Type B pancreatic cell (in vitro differentiated cells): ENCODE measurements at regions not wholly inside any gene's neighbourhood (a gene's known extent, or its start where the extent isn't known, plus 50 kb on each side); places are given as distances from the start of the nearest gene placed in this dataset.
"Not testable (repeated sequence)": the region's sequence is repeated elsewhere in the genome, so short reads cannot be mapped to it uniquely, and the experiment has no call there.

Experiments
- DNase-seq: peaks from one replicate; pipeline ENCODE4 v3.0.0; 2021; ENCODE audit warnings: mixed read lengths; ENCODE audit not compliant: unreplicated experiment; ENCODE audit errors: extremely low spot score
- H3K27ac Mint-ChIP-seq: 2 replicates; pipeline ENCODE4 v1.8.0; 2021; ENCODE audit warnings: mild to moderate bottlenecking, mixed read lengths
- H3K27me3 Mint-ChIP-seq: 2 replicates; pipeline ENCODE4 v1.8.0; 2021; ENCODE audit warnings: mixed read lengths
- H3K36me3 Mint-ChIP-seq: 2 replicates; pipeline ENCODE4 v1.8.0; 2021; ENCODE audit warnings: mixed read lengths
- H3K4me1 Mint-ChIP-seq: one replicate; pipeline ENCODE4 v1.8.0; 2021; ENCODE audit warnings: mixed read lengths; ENCODE audit not compliant: unreplicated experiment
- H3K4me3 Mint-ChIP-seq: 2 replicates; pipeline ENCODE4 v1.8.0; 2021; ENCODE audit warnings: mild to moderate bottlenecking, mixed read lengths
- H3K9me3 Mint-ChIP-seq: 2 replicates; pipeline ENCODE4 v1.8.0; 2021; ENCODE audit warnings: mixed read lengths
- TF ChIP-seq, protein P1 (sequence below): fragments of 200-600 bp; sonication (generic); conservative IDR thresholded peaks from 2 replicates; pipeline ENCODE4 v1.5.0; 2021; ENCODE audit warnings: antibody characterized with exemption, mild to moderate bottlenecking

DNA sequence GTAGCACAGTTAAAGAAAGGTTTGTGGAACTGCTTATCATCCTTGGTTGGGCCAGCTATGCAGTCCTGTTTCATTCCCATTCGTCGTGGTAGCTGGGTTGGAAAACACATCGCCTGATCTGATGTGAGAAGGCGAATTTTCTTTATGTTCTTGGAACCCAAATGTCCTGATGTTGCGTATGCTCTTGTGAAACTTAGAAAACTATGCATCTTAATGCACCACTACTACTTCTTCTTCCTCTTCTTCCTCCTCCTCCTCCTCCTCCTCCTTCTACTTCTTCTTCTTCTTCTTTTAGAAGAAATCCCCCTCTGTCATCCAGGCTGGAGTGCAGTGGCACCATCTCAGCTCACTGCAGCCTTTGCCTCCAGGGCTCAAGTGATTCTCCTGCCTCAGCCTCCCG is 381.6 kb downstream of the UTRN start:
- no peaks in the 10 kb centered on the region for H3K27me3 Mint-ChIP-seq
- H3K9me3 Mint-ChIP-seq = peaks cover 4% of the 10 kb centered on the region
- peaks cover 10% of the 10 kb centered on the region for H3K36me3 Mint-ChIP-seq
- TF ChIP-seq, protein P1, sequence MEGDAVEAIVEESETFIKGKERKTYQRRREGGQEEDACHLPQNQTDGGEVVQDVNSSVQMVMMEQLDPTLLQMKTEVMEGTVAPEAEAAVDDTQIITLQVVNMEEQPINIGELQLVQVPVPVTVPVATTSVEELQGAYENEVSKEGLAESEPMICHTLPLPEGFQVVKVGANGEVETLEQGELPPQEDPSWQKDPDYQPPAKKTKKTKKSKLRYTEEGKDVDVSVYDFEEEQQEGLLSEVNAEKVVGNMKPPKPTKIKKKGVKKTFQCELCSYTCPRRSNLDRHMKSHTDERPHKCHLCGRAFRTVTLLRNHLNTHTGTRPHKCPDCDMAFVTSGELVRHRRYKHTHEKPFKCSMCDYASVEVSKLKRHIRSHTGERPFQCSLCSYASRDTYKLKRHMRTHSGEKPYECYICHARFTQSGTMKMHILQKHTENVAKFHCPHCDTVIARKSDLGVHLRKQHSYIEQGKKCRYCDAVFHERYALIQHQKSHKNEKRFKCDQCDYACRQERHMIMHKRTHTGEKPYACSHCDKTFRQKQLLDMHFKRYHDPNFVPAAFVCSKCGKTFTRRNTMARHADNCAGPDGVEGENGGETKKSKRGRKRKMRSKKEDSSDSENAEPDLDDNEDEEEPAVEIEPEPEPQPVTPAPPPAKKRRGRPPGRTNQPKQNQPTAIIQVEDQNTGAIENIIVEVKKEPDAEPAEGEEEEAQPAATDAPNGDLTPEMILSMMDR = no peak
- H3K27ac Mint-ChIP-seq = no peak overlapping the region
- peaks cover 5% of the 10 kb centered on the region for H3K4me1 Mint-ChIP-seq
- H3K4me3 Mint-ChIP-seq = no peak overlapping the region
- DNase-seq = no peak

DNA sequence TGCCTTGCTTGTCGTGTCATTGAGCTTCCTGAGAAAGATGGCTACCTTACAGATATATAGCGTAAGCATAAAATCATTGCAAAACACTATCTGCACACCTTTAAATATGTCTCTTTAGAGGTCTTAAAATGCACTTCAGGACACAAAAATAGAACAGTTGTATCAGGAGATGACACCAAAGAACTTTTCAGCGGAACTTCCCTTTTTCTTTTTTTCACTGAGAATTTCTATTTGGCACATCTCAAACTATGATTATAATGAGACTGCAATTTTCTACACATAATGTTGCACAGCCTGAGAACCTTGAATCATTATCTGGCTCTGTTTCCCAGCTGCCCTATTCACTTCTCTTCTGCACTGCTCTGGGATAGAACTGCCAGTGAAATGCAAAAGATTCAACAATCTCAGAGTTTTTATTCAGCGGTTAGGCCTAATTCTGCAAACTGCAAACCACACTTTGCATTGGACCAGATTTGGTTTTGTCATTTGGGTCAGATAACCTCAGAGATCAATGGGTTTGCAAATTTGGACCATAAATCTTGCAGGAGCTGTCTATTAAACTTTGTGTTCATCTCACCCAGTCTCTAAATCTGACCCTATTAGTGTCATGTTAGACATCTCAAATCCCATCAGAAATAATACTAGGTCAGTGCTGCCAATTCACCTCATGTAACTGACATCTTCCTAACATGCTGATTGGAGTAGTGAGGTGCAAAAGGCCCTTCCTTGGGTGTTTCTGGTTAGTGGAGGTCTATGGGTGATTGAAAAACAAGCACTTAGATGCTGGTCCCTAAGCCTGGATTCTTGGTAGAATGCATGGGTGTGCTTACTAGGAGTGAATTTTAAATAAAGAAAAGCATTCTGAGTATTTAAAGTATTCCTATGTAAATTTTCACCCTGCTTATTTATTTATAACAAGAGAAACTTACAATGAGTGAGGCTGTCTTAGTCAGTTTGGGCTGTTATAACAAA is 382.7 kb downstream of the UTRN start:
- no peak for DNase-seq
- Mint-ChIP-seq H3K36me3 (peaks cover 15% of the 10 kb centered on the region), H3K4me3 (no peak overlapping the region)

DNA sequence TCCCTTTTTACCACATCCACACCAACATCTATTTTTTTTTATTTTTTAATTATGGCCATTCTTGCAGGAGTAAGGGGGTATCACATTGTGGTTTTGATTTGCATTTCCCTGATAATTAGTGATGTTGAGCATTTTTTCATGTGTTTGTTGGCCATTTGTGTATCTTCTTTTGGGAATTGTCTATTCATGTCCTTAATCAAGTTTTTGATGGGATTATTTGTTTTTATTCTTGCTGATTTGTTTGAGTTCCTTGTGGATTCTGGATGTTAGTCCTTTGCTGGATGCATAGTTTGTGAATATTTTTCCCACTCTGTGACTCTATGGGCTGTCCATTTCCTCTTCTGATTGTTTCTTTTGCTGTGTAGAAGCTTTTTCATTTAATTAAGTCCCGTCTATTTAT is 385.1 kb downstream of the UTRN start:
- peaks cover 20% of the 10 kb centered on the region for H3K9me3 Mint-ChIP-seq

More for the DNA sequence above, 382.7 kb downstream of the UTRN start:
- H3K27ac Mint-ChIP-seq = no peak overlapping the region
- peaks cover 5% of the 10 kb centered on the region for H3K4me1 Mint-ChIP-seq
- peaks cover 13% of the 10 kb centered on the region for H3K9me3 Mint-ChIP-seq
- no peaks in the 10 kb centered on the region for H3K27me3 Mint-ChIP-seq
- TF ChIP-seq, protein P1 = no peak

DNA sequence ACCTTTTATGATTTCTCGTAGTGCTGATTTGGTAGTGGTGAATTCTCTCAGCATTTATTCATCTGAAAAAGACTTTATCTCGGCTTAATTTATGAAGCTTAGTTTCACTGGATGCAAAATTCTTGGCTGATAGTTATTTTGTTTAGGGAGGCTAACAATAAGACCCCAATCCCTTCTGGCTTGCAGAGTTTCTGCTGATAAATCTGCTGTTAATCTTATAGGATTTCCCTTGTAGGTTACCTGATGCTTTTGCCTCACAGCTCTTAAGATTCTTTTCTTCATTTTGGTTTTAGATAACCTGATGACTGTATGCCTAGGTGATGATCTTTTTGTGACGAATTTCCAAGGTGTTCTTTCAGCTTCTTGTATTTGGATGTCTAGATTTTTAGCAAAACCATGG is 388.7 kb downstream of the UTRN start:
- no peaks in the 10 kb centered on the region for H3K27me3 Mint-ChIP-seq
- H3K9me3 Mint-ChIP-seq = peaks cover 20% of the 10 kb centered on the region
- H3K27ac Mint-ChIP-seq = no peak overlapping the region
- no peak overlapping the region for H3K4me3 Mint-ChIP-seq
- TF ChIP-seq, protein P1 = no peak
- H3K4me1 Mint-ChIP-seq = no peaks in the 10 kb centered on the region
- no peak for DNase-seq
- H3K36me3 Mint-ChIP-seq = peaks cover 26% of the 10 kb centered on the region

More for the DNA sequence above, 385.1 kb downstream of the UTRN start:
- not testable (repeated sequence) for H3K4me1 Mint-ChIP-seq, DNase-seq, H3K27ac Mint-ChIP-seq, H3K27me3 Mint-ChIP-seq, H3K4me3 Mint-ChIP-seq
- peaks cover 25% of the 10 kb centered on the region for H3K36me3 Mint-ChIP-seq

DNA sequence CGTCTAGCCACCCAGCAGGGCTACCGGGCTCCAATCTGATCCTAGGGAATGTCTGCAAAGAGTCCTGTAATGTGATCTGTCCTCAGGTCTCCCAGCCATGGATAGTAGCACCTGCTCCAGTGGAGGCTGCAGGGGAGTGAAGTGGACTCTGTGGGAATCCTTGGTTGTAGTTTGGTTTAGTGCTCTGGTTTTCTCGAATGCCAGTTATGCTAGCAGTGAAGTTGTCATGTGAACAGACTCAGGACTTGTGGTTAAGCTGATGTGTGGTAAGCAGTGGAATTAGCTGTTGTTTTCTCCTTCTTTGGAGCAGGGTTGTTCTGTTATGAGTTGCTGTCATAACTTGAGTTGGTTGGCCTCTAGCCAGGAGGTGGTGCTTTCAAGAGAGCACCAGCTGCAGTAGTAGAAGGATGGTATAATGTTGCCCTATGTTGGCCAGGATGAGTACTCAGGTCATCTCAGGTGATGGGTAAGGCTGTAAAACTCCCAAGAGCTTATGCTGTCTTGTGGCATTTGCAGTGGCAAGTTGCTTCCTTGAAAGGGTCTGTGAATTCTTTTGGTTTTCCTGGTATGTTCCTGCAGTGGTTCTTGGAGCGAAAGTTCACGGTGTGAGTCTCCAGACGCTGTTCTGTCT is 390.2 kb downstream of the UTRN start:
- H3K9me3 Mint-ChIP-seq = peaks cover 16% of the 10 kb centered on the region
- no peak overlapping the region for H3K27ac Mint-ChIP-seq
- H3K4me1 Mint-ChIP-seq = no peaks in the 10 kb centered on the region
- H3K27me3 Mint-ChIP-seq = no peaks in the 10 kb centered on the region
- no peak overlapping the region for H3K4me3 Mint-ChIP-seq
- no peak for DNase-seq
- TF ChIP-seq, protein P1 = no peak
- H3K36me3 Mint-ChIP-seq = peaks cover 23% of the 10 kb centered on the region

DNA sequence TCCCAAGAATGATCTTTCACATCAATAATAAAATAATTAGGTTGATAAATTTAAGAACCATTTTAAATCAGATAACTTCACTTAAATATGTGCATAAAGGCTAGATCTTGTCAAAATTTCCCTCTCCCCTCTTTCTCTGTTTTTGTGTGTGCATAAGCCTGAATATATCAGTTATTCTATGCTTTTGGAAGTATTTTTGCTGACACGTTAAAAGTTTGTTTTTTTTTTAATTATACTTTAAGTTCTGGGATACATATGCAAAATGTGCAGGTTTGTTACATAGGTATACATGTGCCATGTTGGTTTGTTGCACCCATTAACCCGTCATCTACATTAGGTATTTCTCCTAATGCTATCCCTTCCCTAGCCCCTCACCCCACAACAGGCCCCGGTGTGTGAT is 391.2 kb downstream of the UTRN start:
- not testable (repeated sequence) for H3K27me3 Mint-ChIP-seq, H3K4me1 Mint-ChIP-seq, H3K4me3 Mint-ChIP-seq, DNase-seq, H3K27ac Mint-ChIP-seq
- Mint-ChIP-seq H3K36me3 (peaks cover 26% of the 10 kb centered on the region), H3K9me3 (peaks cover 16% of the 10 kb centered on the region)

DNA sequence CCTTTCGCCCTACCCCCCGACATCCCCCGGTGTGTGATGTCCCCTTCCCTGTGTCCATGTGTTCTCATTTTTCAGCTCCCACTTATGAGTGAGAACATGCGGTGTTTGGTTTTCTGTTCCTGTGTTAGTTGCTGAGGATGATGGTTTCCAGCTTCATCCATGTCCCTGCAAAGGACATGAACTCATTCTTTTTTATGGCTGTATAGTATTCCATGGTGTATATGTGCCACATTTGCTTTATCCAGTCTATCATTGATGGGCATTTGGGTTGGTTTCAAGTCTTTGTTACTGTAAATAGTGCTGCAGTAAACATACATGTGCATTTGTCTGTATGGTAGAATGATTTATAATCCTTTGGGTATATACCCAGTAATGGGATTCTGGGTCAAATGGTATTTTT is 392.1 kb downstream of the UTRN start:
- Mint-ChIP-seq H3K9me3 (peaks cover 12% of the 10 kb centered on the region), H3K36me3 (peaks cover 26% of the 10 kb centered on the region)
- not testable (repeated sequence) for H3K4me1 Mint-ChIP-seq, H3K27ac Mint-ChIP-seq, DNase-seq, H3K27me3 Mint-ChIP-seq, H3K4me3 Mint-ChIP-seq
